ENCODE measurements at regions not wholly inside any gene's neighbourhood (a gene's known extent, or its start where the extent isn't known, plus 50 kb on each side); places are given as distances from the start of the nearest gene placed in this dataset.

GRCh38 chrX:134721766-134722532 is 63.7 kb upstream of the PLAC1 start:
- WGBS (ENCODE audit: extremely low coverage, insufficient read length, low lambda C conversion rate), result no CpG with 5 or more reads among the region's 9 CpGs
- Histone ChIP-seq H3K14ac (ENCODE audit: insufficient read depth, low read length) (no peak overlapping the region), H4K91ac (ENCODE audit: insufficient read length, low read depth, low read length) (no peak overlapping the region), H3K27me3 (ENCODE audit: insufficient read depth, low read length) (no peaks in the 10 kb centered on the region), H3K79me1 (ENCODE audit: insufficient read depth, low read depth, low read length, poor library complexity, severe bottlenecking) (no peaks in the 10 kb centered on the region), H3K23ac (ENCODE audit: insufficient read length, low read depth, low read length) (no peak overlapping the region), H3K18ac (ENCODE audit: insufficient read length, low read depth, low read length) (no peak overlapping the region), H2BK120ac (ENCODE audit: low read depth, low read length, poor library complexity, severe bottlenecking) (no peak overlapping the region), H2BK5ac (ENCODE audit: insufficient read length, low read length) (no peak overlapping the region), H3K56ac (ENCODE audit: insufficient read length, low read depth, low read length) (no peak overlapping the region), H3K9ac (ENCODE audit: extremely low read depth, insufficient read length, low read length) (no peak overlapping the region), H4K5ac (ENCODE audit: insufficient read length, low read depth, low read length) (no peak overlapping the region), H2BK15ac (ENCODE audit: low read depth, low read length) (no peak overlapping the region), H2BK20ac (ENCODE audit: low read depth, low read length, poor library complexity, severe bottlenecking) (no peak overlapping the region), H3K9me3 (ENCODE audit: control insufficient read depth, low read depth, low read length) (no peaks in the 10 kb centered on the region), H3K4me2 (ENCODE audit: insufficient read depth, insufficient read length, low read length) (no peak overlapping the region), H2BK12ac (ENCODE audit: insufficient read length, low read depth, low read length) (no peak overlapping the region), H3K4ac (ENCODE audit: low read depth, low read length) (no peak overlapping the region), H3K79me2 (ENCODE audit: insufficient read depth, low read length) (no peaks in the 10 kb centered on the region), H4K20me1 (ENCODE audit: control insufficient read depth, insufficient read depth, insufficient read length) (no peaks in the 10 kb centered on the region), H4K8ac (replicated peaks; ENCODE audit: insufficient read length, low read depth, low read length) (no peak overlapping the region), H3K4me1 (ENCODE audit: insufficient read depth, low read length) (peaks cover 5% of the 10 kb centered on the region; the same call in 1 of the 2 replicates), H3K27ac (ENCODE audit: insufficient read length, low read depth, low read length) (no peak overlapping the region), H3K23me2 (ENCODE audit: insufficient read length, low read depth, low read length, poor library complexity, severe bottlenecking) (no peaks in the 10 kb centered on the region), H2AK5ac (ENCODE audit: insufficient read length, low read length) (no peak overlapping the region), H2AFZ (ENCODE audit: low read length) (no peak overlapping the region), H3T11ph (ENCODE audit: low read length) (no peak overlapping the region)
- no peak overlapping the region for H3K4me3 Mint-ChIP-seq
- TF ChIP-seq CTCF (conservative IDR thresholded peaks at IDR 0.05), result no peak
- H3K27ac Mint-ChIP-seq, result no peak overlapping the region
- no peaks in the 10 kb centered on the region; the same call in 1 of the 2 replicates for H3K27me3 Mint-ChIP-seq (ENCODE audit: low read depth)
- DNase-seq, result no peak
- H3K4me1 Mint-ChIP-seq, result peaks cover 8 to 22% of the 10 kb centered on the region in 2 experiments
- H3K9me3 Mint-ChIP-seq, result peaks cover 13 to 69% of the 10 kb centered on the region in 2 experiments
- H3K36me3 Mint-ChIP-seq (ENCODE audit: insufficient read depth in 1 of 3, low read depth in 3 of 3), result peaks cover 0 to 6% (median 3%) of the 10 kb centered on the region in 3 experiments; a peak in 2 of 7 replicates

Measured in H9 (cell line).